GM18511 (cell line): ENCODE measurements at regions not wholly inside any gene's neighbourhood (a gene's known extent, or its start where the extent isn't known, plus 50 kb on each side); places are given as distances from the start of the nearest gene placed in this dataset.
"Not testable (repeated sequence)": the region's sequence is repeated elsewhere in the genome, so short reads cannot be mapped to it uniquely, and the experiment has no call there.

Experiments used
- ATAC-seq: cut with Tn5 transposase; IDR thresholded peaks from one replicate; pipeline ENCODE4 v1.9.1; 2021; ENCODE audit warnings: mild to moderate bottlenecking, moderate library complexity; ENCODE audit not compliant: unreplicated experiment

GRCh38 chr13:78160793-78161192 lies 242.2 kb upstream of the EDNRB start:
- ATAC-seq: peak; percentile 82

- no peak for ATAC-seq
These were observed 233.8 kb upstream of the EDNRB start for GRCh38 chr13:78152415-78152814.

- no peak for ATAC-seq
These were observed 229.3 kb upstream of the EDNRB start for GRCh38 chr13:78147905-78148304.

- ATAC-seq: no peak
These were observed 226.6 kb upstream of the EDNRB start for GRCh38 chr13:78145276-78145675.

- ATAC-seq: no peak
These were observed 221.1 kb upstream of the EDNRB start for GRCh38 chr13:78139765-78140164.

GRCh38 chr13:78138756-78139155 lies 220.1 kb upstream of the EDNRB start:
- ATAC-seq: no peak

- ATAC-seq: peak; percentile 91
These were observed 218.9 kb upstream of the EDNRB start for GRCh38 chr13:78137404-78138142.

- no peak for ATAC-seq
These were observed 218.3 kb upstream of the EDNRB start for GRCh38 chr13:78136966-78137365.

- no peak for ATAC-seq
These were observed 214.9 kb upstream of the EDNRB start for GRCh38 chr13:78133511-78133910.

GRCh38 chr13:78131811-78132210 lies 213.2 kb upstream of the EDNRB start:
- no peak for ATAC-seq

GRCh38 chr13:78131346-78131745 lies 212.7 kb upstream of the EDNRB start:
- ATAC-seq: no peak

- no peak for ATAC-seq
These were observed 211.2 kb upstream of the EDNRB start for GRCh38 chr13:78129823-78130222.

GRCh38 chr13:78129359-78129758 lies 210.7 kb upstream of the EDNRB start:
- no peak for ATAC-seq

- peak; percentile 79 for ATAC-seq
These were observed 203.1 kb upstream of the EDNRB start for GRCh38 chr13:78121459-78122348.

- ATAC-seq: no peak
These were observed 202.4 kb upstream of the EDNRB start for GRCh38 chr13:78121001-78121400.

GRCh38 chr13:78120144-78120543 lies 201.5 kb upstream of the EDNRB start:
- not testable (repeated sequence) for ATAC-seq

- not testable (repeated sequence) for ATAC-seq
These were observed 198.4 kb upstream of the EDNRB start for GRCh38 chr13:78117070-78117469.

GRCh38 chr13:78105656-78106055 lies 187.0 kb upstream of the EDNRB start:
- no peak for ATAC-seq

GRCh38 chr13:78103936-78104335 lies 185.3 kb upstream of the EDNRB start:
- no peak for ATAC-seq

GRCh38 chr13:78102741-78103140 lies 184.1 kb upstream of the EDNRB start:
- ATAC-seq: no peak

- ATAC-seq: peak; percentile 69
These were observed 183.6 kb upstream of the EDNRB start for GRCh38 chr13:78102121-78102677.

GRCh38 chr13:78100486-78100885 lies 181.9 kb upstream of the EDNRB start:
- ATAC-seq: no peak
